ENCODE measurements at regions not wholly inside any gene's neighbourhood (a gene's known extent, or its start where the extent isn't known, plus 50 kb on each side); places are given as distances from the start of the nearest gene placed in this dataset.

GRCh38 chr5:175059687-175060211 is 335.4 kb downstream of the MSX2 start:
- FAIRE-seq (no peak), DNase-seq (ENCODE audit: insufficient read length) (no peak)
- no peak for TF ChIP-seq POLR2A (IDR thresholded peaks at IDR 0.05; ENCODE audit: low read depth, low read length)
- no peak for TF ChIP-seq POLR2AphosphoS5 (IDR thresholded peaks at IDR 0.05; ENCODE audit: low read depth, low read length)
- TF ChIP-seq TAF1 (IDR thresholded peaks at IDR 0.05; ENCODE audit: borderline replicate concordance, low read depth, low read length): no peak

- no peak for TF ChIP-seq POLR2A (IDR thresholded peaks at IDR 0.05; ENCODE audit: low read depth, low read length)
- TF ChIP-seq TAF1 (IDR thresholded peaks at IDR 0.05; ENCODE audit: borderline replicate concordance, low read depth, low read length): no peak
- TF ChIP-seq POLR2AphosphoS5 (IDR thresholded peaks at IDR 0.05; ENCODE audit: low read depth, low read length): no peak
- DNase-seq (ENCODE audit: insufficient read length) (no peak), FAIRE-seq (no peak)
Measured at GRCh38 chr5:175056831-175057230, 332.4 kb downstream of the MSX2 start.

GRCh38 chr5:175054243-175054642 is 329.9 kb downstream of the MSX2 start:
- FAIRE-seq (no peak), DNase-seq (ENCODE audit: insufficient read length) (no peak)
- TF ChIP-seq POLR2A (IDR thresholded peaks at IDR 0.05; ENCODE audit: low read depth, low read length) (no peak), TAF1 (IDR thresholded peaks at IDR 0.05; ENCODE audit: borderline replicate concordance, low read depth, low read length) (no peak), POLR2AphosphoS5 (IDR thresholded peaks at IDR 0.05; ENCODE audit: low read depth, low read length) (no peak)

- TF ChIP-seq TAF1 (IDR thresholded peaks at IDR 0.05; ENCODE audit: borderline replicate concordance, low read depth, low read length): no peak
- no peak for TF ChIP-seq POLR2AphosphoS5 (IDR thresholded peaks at IDR 0.05; ENCODE audit: low read depth, low read length)
- TF ChIP-seq POLR2A (IDR thresholded peaks at IDR 0.05; ENCODE audit: low read depth, low read length): no peak
- FAIRE-seq: no peak
- no peak for DNase-seq (ENCODE audit: insufficient read length)
Measured at GRCh38 chr5:175052351-175052750, 328.0 kb downstream of the MSX2 start.

GRCh38 chr5:175047048-175047447 is 322.7 kb downstream of the MSX2 start:
- DNase-seq (ENCODE audit: insufficient read length): no peak
- no peak for FAIRE-seq
- TF ChIP-seq POLR2A (IDR thresholded peaks at IDR 0.05; ENCODE audit: low read depth, low read length): no peak
- no peak for TF ChIP-seq TAF1 (IDR thresholded peaks at IDR 0.05; ENCODE audit: borderline replicate concordance, low read depth, low read length)
- TF ChIP-seq POLR2AphosphoS5 (IDR thresholded peaks at IDR 0.05; ENCODE audit: low read depth, low read length): no peak

GRCh38 chr5:175045820-175046219 is 321.4 kb downstream of the MSX2 start:
- DNase-seq (ENCODE audit: insufficient read length) (no peak), FAIRE-seq (no peak)
- TF ChIP-seq POLR2AphosphoS5 (IDR thresholded peaks at IDR 0.05; ENCODE audit: low read depth, low read length) (no peak), TAF1 (IDR thresholded peaks at IDR 0.05; ENCODE audit: borderline replicate concordance, low read depth, low read length) (no peak), POLR2A (IDR thresholded peaks at IDR 0.05; ENCODE audit: low read depth, low read length) (no peak)

- FAIRE-seq (no peak), DNase-seq (ENCODE audit: insufficient read length) (no peak)
- no peak for TF ChIP-seq TAF1 (IDR thresholded peaks at IDR 0.05; ENCODE audit: borderline replicate concordance, low read depth, low read length)
- TF ChIP-seq POLR2A (IDR thresholded peaks at IDR 0.05; ENCODE audit: low read depth, low read length): no peak
- TF ChIP-seq POLR2AphosphoS5 (IDR thresholded peaks at IDR 0.05; ENCODE audit: low read depth, low read length): no peak
Measured at GRCh38 chr5:175037820-175038219, 313.4 kb downstream of the MSX2 start.

GRCh38 chr5:175035882-175036533 is 311.6 kb downstream of the MSX2 start:
- TF ChIP-seq POLR2A (IDR thresholded peaks at IDR 0.05; ENCODE audit: low read depth, low read length) (no peak), TAF1 (IDR thresholded peaks at IDR 0.05; ENCODE audit: borderline replicate concordance, low read depth, low read length) (no peak), POLR2AphosphoS5 (IDR thresholded peaks at IDR 0.05; ENCODE audit: low read depth, low read length) (no peak)
- DNase-seq (ENCODE audit: insufficient read length) (no peak), FAIRE-seq (no peak)

- FAIRE-seq (no peak), DNase-seq (ENCODE audit: insufficient read length) (no peak)
- no peak for TF ChIP-seq TAF1 (IDR thresholded peaks at IDR 0.05; ENCODE audit: borderline replicate concordance, low read depth, low read length)
- no peak for TF ChIP-seq POLR2A (IDR thresholded peaks at IDR 0.05; ENCODE audit: low read depth, low read length)
- no peak for TF ChIP-seq POLR2AphosphoS5 (IDR thresholded peaks at IDR 0.05; ENCODE audit: low read depth, low read length)
Measured at GRCh38 chr5:175034924-175035323, 310.5 kb downstream of the MSX2 start.

GRCh38 chr5:175032741-175033151 is 308.4 kb downstream of the MSX2 start:
- TF ChIP-seq POLR2A (IDR thresholded peaks at IDR 0.05; ENCODE audit: low read depth, low read length): no peak
- no peak for TF ChIP-seq POLR2AphosphoS5 (IDR thresholded peaks at IDR 0.05; ENCODE audit: low read depth, low read length)
- TF ChIP-seq TAF1 (IDR thresholded peaks at IDR 0.05; ENCODE audit: borderline replicate concordance, low read depth, low read length): no peak
- no peak for DNase-seq (ENCODE audit: insufficient read length)
- FAIRE-seq: no peak

GRCh38 chr5:175032013-175032412 is 307.6 kb downstream of the MSX2 start:
- TF ChIP-seq POLR2A (IDR thresholded peaks at IDR 0.05; ENCODE audit: low read depth, low read length) (no peak), TAF1 (IDR thresholded peaks at IDR 0.05; ENCODE audit: borderline replicate concordance, low read depth, low read length) (no peak), POLR2AphosphoS5 (IDR thresholded peaks at IDR 0.05; ENCODE audit: low read depth, low read length) (no peak)
- no peak for FAIRE-seq
- DNase-seq (ENCODE audit: insufficient read length): no peak

GRCh38 chr5:175027390-175027789 is 303.0 kb downstream of the MSX2 start:
- FAIRE-seq: no peak
- TF ChIP-seq POLR2A (IDR thresholded peaks at IDR 0.05; ENCODE audit: low read depth, low read length): no peak
- no peak for TF ChIP-seq POLR2AphosphoS5 (IDR thresholded peaks at IDR 0.05; ENCODE audit: low read depth, low read length)
- TF ChIP-seq TAF1 (IDR thresholded peaks at IDR 0.05; ENCODE audit: borderline replicate concordance, low read depth, low read length): no peak
- DNase-seq (ENCODE audit: insufficient read length): no peak
